GM12872 (cell line): ENCODE measurements at regions not wholly inside any gene's neighbourhood (a gene's known extent, or its start where the extent isn't known, plus 50 kb on each side); places are given as distances from the start of the nearest gene placed in this dataset.

ENCODE experiments used
- TF ChIP-seq, protein P1 (sequence below): IDR thresholded peaks from 3 replicates; pipeline ENCODE4 v1.5.1; 2011; ENCODE audit warnings: low read depth, mild to moderate bottlenecking, low read length, moderate library complexity; ENCODE audit not compliant: insufficient read depth

DNA sequence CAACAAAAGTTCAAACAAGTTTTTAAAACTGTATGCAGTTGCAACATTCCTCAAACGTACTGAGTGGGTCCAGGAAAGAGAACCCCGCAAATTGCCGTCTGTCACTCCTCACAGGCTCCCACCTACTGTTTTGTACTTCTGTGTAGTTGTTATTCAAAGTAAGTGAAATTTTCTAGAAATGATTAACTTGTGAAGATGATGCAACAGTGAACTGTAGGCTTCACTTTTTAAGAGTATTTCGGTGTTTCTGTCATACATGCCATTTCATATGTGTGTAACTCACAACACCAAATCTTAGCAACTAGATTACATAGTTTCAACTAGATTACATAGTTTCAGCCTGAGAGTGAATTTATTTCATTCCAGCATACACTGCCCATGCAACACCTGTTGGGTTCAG, 226.0 kb upstream of the TANK start:
- TF ChIP-seq, protein P1, sequence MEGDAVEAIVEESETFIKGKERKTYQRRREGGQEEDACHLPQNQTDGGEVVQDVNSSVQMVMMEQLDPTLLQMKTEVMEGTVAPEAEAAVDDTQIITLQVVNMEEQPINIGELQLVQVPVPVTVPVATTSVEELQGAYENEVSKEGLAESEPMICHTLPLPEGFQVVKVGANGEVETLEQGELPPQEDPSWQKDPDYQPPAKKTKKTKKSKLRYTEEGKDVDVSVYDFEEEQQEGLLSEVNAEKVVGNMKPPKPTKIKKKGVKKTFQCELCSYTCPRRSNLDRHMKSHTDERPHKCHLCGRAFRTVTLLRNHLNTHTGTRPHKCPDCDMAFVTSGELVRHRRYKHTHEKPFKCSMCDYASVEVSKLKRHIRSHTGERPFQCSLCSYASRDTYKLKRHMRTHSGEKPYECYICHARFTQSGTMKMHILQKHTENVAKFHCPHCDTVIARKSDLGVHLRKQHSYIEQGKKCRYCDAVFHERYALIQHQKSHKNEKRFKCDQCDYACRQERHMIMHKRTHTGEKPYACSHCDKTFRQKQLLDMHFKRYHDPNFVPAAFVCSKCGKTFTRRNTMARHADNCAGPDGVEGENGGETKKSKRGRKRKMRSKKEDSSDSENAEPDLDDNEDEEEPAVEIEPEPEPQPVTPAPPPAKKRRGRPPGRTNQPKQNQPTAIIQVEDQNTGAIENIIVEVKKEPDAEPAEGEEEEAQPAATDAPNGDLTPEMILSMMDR: no peak

GRCh38 chr2:160934991-160935390, 225.2 kb upstream of the TANK start:
- TF ChIP-seq, protein P1: no peak

DNA sequence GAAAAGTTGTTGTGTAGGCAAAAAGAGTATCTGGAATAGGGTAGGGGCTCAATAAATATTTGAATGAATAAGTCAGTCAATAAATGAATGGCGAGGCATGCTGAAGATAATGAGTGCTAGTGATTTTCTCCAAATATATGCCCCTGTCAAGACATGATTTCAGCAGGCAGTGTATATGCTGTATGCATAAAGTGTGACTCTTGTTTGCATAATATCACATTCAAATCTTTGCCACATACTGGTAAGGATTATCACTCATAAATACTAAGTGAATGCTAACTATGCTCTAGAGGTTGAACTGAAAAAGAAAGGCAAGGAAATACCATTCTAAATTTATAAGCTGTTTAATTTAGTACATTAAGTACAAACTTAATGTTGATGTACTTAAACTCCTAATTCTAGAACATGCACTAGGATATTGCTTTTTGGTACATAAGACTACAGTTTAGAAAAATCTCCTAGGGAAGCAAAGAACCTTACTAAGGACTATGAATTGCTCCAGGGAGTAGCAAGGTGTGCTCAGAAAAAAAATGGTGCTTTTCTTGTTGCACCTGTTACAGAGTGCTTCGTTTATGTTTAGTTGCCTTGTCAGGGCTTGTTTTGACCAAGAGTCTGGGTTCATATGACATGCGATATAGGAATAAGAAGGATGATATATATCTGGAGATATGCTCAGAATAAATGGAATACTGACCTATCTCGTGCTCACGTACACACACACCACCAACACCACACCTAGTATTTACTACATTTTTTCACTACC, 224.0 kb upstream of the TANK start:
- TF ChIP-seq, protein P1: no peak

DNA sequence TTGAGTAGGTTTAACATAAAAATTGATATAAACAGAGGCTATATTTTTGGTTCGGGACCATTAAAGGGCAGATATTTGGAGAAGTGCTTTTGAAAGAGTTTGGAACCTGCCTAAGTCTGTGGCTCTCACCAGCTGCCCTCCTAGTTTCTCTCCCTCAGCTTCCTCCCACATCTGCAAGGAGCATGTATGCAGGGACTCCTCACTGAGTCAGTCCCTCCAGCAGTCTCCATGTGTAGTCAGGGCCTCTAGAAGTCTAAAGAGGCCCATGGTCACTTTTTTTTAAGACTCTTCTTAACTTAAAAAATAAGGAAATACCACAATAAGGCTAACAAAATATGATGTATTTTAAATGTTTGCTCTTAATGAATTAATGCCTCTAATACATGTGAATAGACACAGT, 220.0 kb upstream of the TANK start:
- TF ChIP-seq, protein P1: no peak

DNA sequence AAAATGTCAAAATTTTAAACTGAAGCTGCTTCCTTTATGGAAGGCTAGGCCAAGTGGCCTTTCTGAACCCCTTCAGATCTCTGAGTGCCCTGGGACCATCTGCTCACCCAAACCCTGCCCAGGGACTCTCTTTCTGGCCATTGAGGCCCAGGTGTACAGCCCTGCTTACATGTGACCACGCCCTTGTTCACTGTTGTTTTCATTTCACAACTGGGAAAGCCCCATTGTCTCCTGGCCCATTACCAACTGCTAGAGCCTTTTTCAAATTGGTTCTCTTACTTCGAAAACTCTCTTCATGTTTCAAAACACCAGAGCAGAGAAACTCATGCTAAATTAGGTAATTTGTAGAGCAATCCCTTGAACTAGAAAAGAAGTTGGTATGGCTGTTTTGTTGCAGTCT, 219.5 kb upstream of the TANK start:
- TF ChIP-seq, protein P1: no peak

DNA sequence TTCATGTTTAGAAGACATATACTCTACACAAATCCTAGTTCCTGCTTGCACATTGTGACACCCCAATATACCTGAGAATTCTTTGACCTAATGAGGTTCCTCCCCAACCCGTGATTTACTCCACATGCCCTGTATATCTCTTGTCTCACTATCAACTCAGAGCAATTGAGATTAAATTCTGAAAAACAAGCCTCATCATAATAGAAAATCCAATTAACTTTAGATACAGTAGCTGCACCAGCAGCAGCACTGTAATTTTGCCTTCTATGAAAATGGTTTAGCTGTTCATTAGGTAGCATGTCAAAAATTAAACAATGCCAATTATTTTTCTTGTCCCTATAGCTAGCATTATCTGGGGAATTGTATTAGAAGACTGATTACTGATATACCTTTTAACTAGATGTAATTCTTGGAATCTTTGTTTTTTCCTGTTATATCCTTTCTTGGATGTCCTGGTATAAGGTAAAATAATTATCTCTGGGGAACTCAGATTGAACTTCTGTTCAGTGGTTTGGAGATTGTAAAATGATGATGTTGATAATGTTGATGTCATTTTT, 218.9 kb upstream of the TANK start:
- TF ChIP-seq, protein P1: no peak

DNA sequence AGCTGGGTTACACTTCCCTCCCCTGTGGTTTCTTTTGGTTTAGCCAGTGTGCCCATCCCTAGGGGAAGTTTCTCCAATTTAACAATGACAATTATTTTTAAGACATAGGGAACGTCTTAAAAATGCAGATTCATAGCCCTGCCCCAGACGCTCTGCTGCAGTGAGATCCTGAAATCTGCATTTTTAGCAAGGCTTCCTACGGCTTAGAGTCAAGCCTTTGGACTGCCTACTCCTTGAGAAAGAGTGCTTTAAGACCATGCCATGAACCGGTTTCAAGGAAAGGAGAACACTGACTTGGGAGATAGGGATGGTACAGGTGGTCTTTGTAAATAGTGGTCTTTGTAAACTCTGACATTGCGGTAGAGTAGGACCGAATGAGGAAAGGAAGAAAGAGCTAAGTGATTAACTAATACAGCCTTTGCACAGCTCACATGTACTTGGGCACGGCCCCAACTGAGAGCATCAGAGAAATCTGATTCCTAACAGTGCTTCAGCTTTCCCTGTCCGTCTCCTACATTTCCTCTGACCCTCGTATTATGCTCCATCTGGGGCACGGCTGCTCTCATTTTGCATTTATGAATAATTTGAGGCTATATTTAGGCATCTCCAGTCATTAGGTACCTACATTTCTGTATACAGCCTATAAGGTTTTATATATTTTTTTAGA, 217.6 kb upstream of the TANK start:
- TF ChIP-seq, protein P1: no peak
